ENCODE measurements at regions not wholly inside any gene's neighbourhood (a gene's known extent, or its start where the extent isn't known, plus 50 kb on each side); places are given as distances from the start of the nearest gene placed in this dataset.

DNA sequence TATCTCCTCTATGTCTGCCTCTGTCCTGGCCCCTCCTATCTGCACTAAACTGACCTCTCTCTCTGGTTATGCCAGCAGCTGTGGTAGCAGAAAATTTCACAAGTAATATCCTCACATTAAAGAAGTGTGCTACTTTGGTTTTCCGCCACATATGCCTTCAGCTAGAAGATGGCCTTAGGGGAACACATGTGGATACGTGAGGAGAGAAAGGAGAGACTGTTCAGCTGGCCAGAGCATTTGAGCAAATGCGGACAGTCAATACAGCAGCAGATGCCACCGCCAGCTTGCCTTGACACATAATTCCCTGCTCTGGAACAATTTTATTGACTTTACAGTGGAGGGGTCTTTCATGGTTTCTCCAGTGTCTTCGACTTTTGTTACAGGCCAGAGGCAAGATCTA is 434.6 kb downstream of the TAF11L14 start:
- TF ChIP-seq POLR2A (IDR thresholded peaks at IDR 0.05), result no peak
- TF ChIP-seq, protein P1, sequence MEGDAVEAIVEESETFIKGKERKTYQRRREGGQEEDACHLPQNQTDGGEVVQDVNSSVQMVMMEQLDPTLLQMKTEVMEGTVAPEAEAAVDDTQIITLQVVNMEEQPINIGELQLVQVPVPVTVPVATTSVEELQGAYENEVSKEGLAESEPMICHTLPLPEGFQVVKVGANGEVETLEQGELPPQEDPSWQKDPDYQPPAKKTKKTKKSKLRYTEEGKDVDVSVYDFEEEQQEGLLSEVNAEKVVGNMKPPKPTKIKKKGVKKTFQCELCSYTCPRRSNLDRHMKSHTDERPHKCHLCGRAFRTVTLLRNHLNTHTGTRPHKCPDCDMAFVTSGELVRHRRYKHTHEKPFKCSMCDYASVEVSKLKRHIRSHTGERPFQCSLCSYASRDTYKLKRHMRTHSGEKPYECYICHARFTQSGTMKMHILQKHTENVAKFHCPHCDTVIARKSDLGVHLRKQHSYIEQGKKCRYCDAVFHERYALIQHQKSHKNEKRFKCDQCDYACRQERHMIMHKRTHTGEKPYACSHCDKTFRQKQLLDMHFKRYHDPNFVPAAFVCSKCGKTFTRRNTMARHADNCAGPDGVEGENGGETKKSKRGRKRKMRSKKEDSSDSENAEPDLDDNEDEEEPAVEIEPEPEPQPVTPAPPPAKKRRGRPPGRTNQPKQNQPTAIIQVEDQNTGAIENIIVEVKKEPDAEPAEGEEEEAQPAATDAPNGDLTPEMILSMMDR (IDR thresholded peaks at IDR 0.05), result no peak

Data from Peyer's patch (tissue), 4 donors.